Spleen (tissue), 7 donors: ENCODE measurements at regions not wholly inside any gene's neighbourhood (a gene's known extent, or its start where the extent isn't known, plus 50 kb on each side); places are given as distances from the start of the nearest gene placed in this dataset.

ENCODE experiments used
- CTCF ChIP-seq, 11 experiments: fragments of 200-600 bp in 7 of 11; fragments of 450-650 bp in 4 of 11; sonication (generic) in 4 of 11; IDR thresholded peaks in 8 of 11; conservative IDR thresholded peaks in 3 of 11; 1 replicate in 7 of 11; 2 replicates in 4 of 11; pipeline versions ENCODE4 v1.4.0 to v1.8.0; 2016 to 2021; ENCODE audit warnings: antibody characterized with exemption in 11 of 11, inconsistent platforms in 4 of 11, mild to moderate bottlenecking in 1 of 11
- POLR2A ChIP-seq, 3 donors: fragments of 450-650 bp; IDR thresholded peaks; one replicate each; pipeline ENCODE4 v1.5.1; 2017; ENCODE audit warnings: antibody characterized with exemption in 3 of 3, mild to moderate bottlenecking in 1 of 3
- POLR2AphosphoS5 ChIP-seq, 3 donors: sonication (generic); formaldehyde crosslinking; IDR thresholded peaks; one replicate each; pipeline ENCODE4 v1.5.1; 2017; ENCODE audit warnings: antibody characterized with exemption in 3 of 3
- donor health status: DM: no; HTN: no; CAD: no; lungs with moderate emphysema.
- donor health status: DM: no; HTN: no; CAD: no.
- donor health status: DM: no; HTN: no; CAD: no.

- no peak for TF ChIP-seq CTCF (IDR thresholded peaks at IDR 0.05 in 8 of 11, conservative IDR thresholded peaks at IDR 0.05 in 3 of 11)
- TF ChIP-seq POLR2A (IDR thresholded peaks at IDR 0.05): no peak
- no peak for TF ChIP-seq POLR2AphosphoS5 (IDR thresholded peaks at IDR 0.05)
These were observed 187.2 kb upstream of the KCNG1 start for GRCh38 chr20:51210084-51210483.
